DMS 273 treated with DMSO at 0.1 percent for 48 hours (cell line): ENCODE measurements at regions not wholly inside any gene's neighbourhood (a gene's known extent, or its start where the extent isn't known, plus 50 kb on each side); places are given as distances from the start of the nearest gene placed in this dataset.
"Not testable (repeated sequence)": the region's sequence is repeated elsewhere in the genome, so short reads cannot be mapped to it uniquely, and the experiment has no call there.

Source experiments
- DNase-seq: peaks from one replicate; lab custom pipeline; 2025; lab: John Stamatoyannopoulos, UW

DNA sequence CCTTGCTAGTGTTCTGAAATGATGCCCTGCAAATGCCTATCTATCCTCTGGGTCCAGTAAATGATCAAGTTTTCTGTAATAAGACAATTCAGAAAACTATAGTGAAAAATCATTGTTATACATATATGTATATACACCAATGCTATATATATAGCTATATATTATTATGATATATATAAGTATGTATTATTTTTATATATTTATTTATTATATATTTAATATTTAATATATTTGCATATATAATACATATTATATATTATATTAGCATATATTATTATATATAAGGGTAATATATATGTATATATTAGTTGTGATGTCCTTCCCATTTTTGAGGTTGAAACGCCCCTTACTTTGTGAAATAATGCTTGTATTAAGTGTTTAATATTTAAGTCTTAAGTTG, 181.4 kb upstream of the CACNA2D1 start:
- no peak for DNase-seq

- DNase-seq = no peak
Measured at GRCh38 chr7:82624337-82624736, 180.8 kb upstream of the CACNA2D1 start.

DNA sequence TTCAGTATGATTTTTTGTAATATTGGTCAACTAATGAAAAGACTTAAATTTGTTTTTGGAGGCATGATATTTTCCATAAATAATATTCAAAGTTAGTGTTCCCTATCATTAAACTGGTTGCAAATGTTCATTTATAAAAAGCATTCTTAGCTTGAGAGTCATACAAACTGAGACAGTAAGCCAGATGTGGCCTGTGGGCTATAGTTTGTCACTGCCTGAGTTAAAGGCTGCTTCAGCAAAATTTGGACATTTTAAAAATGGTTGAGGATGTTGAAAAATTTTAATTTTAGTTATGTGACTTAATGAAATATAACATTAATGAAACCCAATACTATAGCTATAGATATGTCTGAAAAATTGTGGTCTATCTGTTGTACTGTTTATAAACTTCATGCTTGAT, 180.2 kb upstream of the CACNA2D1 start:
- DNase-seq = no peak

DNA sequence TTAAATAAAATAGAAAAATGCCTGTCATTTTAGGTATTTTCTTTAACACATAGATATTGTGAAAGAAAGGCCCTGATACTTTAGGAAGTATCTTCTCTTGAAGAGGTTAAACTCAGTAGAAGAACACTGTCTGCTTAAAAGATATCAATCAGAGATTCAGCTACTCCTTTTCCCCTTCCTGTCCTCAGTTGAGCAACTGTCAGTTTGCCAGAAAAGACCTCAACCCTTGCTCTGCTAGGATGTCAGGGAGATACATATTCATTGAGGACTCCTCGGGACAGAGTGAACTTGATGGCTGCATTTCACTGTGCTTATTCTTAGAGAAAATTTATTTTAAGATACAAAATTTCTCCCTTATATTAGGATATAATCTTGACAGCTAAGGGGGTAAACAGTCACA, 173.6 kb upstream of the CACNA2D1 start:
- no peak for DNase-seq

- DNase-seq = no peak
Measured at GRCh38 chr7:82616059-82616728, 172.6 kb upstream of the CACNA2D1 start.

GRCh38 chr7:82615527-82615926, 171.9 kb upstream of the CACNA2D1 start:
- no peak for DNase-seq

GRCh38 chr7:82609746-82610145, 166.2 kb upstream of the CACNA2D1 start:
- no peak for DNase-seq

GRCh38 chr7:82605247-82605864, 161.8 kb upstream of the CACNA2D1 start:
- DNase-seq = peak; percentile 35

DNA sequence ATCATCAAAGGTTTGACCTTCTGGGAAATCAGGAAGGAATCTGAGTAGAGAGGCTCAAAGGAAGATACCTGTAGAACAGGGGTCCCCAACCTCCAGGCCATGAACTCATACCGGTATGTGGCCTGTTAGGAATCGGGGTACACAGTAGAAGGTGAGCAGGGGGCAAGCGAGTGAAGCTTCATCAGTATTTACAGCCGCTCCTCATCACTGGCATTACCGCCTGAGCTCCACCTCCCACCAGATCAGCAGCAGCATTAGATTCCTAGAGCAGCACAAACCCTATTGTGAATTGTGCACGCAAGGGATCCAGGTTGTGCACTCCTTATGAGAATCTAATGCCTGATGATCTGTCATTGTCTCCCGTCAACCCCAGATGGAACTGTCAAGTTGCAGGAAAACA, 158.5 kb upstream of the CACNA2D1 start:
- no peak for DNase-seq

GRCh38 chr7:82600531-82600930, 157.0 kb upstream of the CACNA2D1 start:
- DNase-seq = peak; percentile 19

- DNase-seq = no peak
Measured at GRCh38 chr7:82599895-82600294, 156.3 kb upstream of the CACNA2D1 start.

DNA sequence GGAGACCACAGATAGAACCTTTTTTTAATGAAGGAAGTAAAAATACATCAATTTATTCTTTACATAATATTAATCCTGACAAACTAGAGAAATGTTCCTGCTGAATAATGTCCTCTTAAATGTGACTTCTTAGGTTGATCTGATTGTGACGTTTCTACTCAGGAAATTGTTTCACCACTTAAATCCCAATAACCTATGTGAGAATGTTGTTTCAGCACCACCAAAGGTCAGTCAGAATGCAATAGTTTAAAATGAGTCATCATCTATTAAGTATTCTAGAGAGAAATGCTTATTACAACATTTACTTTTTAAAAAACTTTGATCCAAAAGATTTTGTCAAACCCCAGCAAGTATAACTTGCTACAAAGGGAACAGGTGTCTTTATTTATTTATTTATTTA, 155.4 kb upstream of the CACNA2D1 start:
- DNase-seq = no peak

DNA sequence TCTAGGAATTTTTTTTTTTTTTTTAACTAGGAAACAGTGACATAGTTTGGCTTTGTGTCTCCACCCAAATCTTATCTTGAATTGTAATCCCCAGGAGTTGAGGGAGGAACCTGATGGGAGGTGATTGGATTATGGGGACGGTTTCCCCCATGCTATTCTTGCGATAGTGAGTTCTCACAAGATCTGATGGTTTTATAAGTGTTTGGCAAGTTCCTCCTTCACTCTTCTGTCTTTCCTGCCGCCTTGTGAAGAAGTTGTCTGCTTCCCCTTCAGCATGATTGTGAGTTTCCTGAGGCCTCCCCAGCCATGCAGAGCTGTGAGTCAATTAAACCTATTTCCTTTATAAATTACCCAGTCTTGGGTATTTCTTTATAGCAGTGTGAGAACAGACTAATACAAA, 152.2 kb upstream of the CACNA2D1 start:
- not testable (repeated sequence) for DNase-seq

DNA sequence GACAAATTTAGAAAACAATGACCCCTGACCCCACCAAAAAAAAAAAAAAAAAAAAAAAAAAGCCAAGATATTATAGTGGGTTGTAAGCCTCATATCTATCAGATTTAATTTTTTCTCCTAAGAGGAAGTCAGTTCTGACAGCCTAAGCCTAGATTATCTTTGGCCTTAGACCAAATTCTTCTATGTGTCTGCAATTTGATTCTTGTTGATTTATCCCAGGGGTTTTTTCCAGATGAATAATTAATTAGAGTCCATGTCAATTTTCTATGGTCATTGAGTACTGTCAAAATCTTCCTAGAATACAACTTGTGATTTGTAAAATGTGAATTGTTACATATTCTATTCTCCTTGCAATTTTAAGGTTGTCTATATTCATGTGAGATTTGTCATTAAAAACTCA, 151.6 kb upstream of the CACNA2D1 start:
- DNase-seq = peak; percentile 68

DNA sequence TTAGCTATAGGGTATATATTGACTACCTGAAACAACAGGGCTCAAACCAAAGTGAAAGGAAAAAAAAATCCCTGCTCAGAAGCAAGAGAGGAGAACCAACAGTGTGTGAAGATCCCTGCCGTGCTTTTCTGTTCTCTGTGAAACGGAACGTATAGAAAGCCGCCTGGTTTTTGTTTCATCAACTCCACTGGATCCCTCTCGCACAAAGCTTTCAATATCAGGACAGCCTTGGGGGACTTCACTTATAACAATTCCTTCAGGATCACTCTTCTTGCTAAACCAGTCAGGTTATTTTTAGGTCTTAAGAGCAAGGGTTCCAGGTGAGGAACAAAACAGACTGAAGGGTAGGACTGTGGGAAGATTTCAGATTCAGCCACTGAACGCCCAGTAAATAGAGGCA, 151.1 kb upstream of the CACNA2D1 start:
- DNase-seq = no peak

DNA sequence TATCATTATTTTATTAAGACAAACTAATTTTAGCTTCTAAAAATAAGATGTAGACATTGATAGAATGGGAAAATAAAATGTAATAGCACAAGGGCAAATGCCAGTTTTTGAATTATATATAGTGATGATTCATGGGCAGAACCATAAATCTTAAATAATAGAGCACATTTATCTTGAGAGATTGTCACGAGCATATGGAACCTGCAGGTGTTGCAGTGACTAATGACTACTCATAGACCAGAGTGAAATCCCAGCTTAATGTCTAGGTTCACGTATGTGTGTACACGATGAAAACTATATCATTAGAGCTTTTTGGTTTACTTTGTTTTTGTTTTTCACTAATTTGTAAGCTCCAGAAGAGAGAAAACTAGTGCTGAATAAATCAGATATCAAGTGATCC, 150.2 kb upstream of the CACNA2D1 start:
- DNase-seq = peak; percentile 72

DNA sequence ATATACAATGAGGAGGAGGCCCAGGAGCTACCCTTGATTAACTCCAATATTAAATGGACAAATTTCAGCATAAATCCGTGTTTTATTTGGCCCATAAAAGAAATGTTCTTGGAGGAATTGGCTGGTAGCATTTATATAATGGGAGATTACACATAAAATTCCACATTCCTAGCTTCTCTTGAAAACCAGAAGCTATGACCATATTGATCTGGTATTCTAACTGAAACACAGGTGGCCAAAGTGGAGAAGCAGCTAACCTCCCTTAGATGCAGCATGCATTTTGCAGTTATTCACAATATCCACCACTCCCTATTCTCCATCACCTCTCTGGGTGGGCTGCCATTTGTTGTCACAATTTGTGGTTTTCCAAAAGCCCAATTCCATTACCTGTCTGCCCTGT, 148.8 kb upstream of the CACNA2D1 start:
- no peak for DNase-seq

GRCh38 chr7:82579047-82579446, 135.5 kb upstream of the CACNA2D1 start:
- no peak for DNase-seq

GRCh38 chr7:82578430-82578829, 134.9 kb upstream of the CACNA2D1 start:
- no peak for DNase-seq

DNA sequence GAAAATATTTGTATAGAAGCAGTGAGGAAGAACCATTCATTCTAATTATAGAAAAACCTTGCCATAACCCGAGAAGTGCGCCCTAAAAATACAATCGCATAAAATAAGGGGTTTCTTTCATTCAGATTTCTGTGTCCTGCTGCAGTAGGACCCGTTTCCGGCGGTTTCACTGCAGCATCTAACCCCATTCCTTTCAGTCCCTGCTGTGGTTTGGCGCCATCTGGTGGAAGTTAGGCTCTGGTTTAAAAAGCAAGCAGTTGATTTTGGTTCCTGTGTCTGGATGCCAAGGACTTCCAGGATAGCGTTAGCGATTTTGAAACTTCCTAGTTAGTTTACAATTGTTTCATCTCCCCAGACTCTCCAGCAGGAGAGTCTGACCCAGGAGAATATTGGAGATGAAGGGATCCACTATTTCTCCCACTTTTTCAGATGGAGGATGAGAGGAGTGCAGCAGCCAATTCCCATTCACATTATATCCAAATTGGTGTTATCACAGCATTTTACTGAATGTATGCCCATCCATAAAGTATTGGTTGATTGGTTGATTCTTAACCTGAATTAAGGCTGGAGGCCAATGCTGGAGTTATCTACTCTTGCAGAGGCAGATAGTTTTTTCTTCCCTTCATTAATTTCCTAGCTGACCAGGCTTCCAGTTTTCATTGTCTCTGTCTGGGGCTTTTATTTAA, 128.8 kb upstream of the CACNA2D1 start:
- peak; percentile 88 for DNase-seq

DNA sequence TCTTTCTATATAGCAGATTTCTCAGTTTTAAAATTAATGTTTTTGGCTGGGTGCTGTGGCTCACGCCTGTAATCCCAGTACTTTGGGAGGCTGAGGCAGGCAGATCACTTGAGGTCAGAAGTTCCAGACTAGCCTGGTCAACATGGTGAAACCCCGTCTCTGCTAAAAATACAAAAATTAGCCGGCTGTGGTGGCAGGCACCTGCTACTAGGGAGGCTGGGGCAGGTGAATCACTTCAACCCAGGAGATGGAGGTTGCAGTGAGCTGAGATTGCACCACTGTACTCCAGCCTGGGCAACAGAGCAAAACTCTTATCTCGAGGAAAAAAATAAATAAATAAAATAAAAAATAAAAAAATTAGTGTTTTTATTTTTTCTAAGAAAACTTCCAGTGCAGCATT, 127.5 kb upstream of the CACNA2D1 start:
- not testable (repeated sequence) for DNase-seq

GRCh38 chr7:82567841-82568240, 124.3 kb upstream of the CACNA2D1 start:
- no peak for DNase-seq

GRCh38 chr7:82567356-82567755, 123.8 kb upstream of the CACNA2D1 start:
- DNase-seq = peak; percentile 43
